HG03565 (cell line): ENCODE measurements at regions not wholly inside any gene's neighbourhood (a gene's known extent, or its start where the extent isn't known, plus 50 kb on each side); places are given as distances from the start of the nearest gene placed in this dataset.
"Not testable (repeated sequence)": the region's sequence is repeated elsewhere in the genome, so short reads cannot be mapped to it uniquely, and the experiment has no call there.

Experiments
- ATAC-seq: cut with Tn5 transposase; IDR thresholded peaks from one replicate; pipeline ENCODE4 v1.9.1; 2021; ENCODE audit warnings: mild to moderate bottlenecking, moderate library complexity; ENCODE audit not compliant: unreplicated experiment

- ATAC-seq: not testable (repeated sequence)
Measured at GRCh38 chr12:43192442-43192841, 359.6 kb downstream of the ADAMTS20 start.

- ATAC-seq: no peak
Measured at GRCh38 chr12:43180242-43180641, 371.8 kb downstream of the ADAMTS20 start.

- no peak for ATAC-seq
Measured at GRCh38 chr12:43179486-43179885, 372.5 kb downstream of the ADAMTS20 start.

- no peak for ATAC-seq
Measured at GRCh38 chr12:43177276-43177675, 374.7 kb downstream of the ADAMTS20 start.

GRCh38 chr12:43169115-43169681 lies 382.8 kb downstream of the ADAMTS20 start:
- no peak for ATAC-seq

- ATAC-seq: no peak
Measured at GRCh38 chr12:43167691-43168090, 384.3 kb downstream of the ADAMTS20 start.

GRCh38 chr12:43165351-43165750 lies 386.7 kb downstream of the ADAMTS20 start:
- ATAC-seq: no peak

GRCh38 chr12:43162138-43162537 lies 389.9 kb downstream of the ADAMTS20 start:
- ATAC-seq: no peak

- no peak for ATAC-seq
Measured at GRCh38 chr12:43159506-43159905, 392.5 kb downstream of the ADAMTS20 start.

GRCh38 chr12:43158126-43158525 lies 393.9 kb downstream of the ADAMTS20 start:
- no peak for ATAC-seq

GRCh38 chr12:43155376-43155775 lies 396.6 kb downstream of the ADAMTS20 start:
- no peak for ATAC-seq

GRCh38 chr12:43154498-43155045 lies 397.4 kb downstream of the ADAMTS20 start:
- ATAC-seq: no peak

GRCh38 chr12:43151441-43151981 lies 400.5 kb downstream of the ADAMTS20 start:
- no peak for ATAC-seq

GRCh38 chr12:43148691-43149090 lies 403.3 kb downstream of the ADAMTS20 start:
- no peak for ATAC-seq

- ATAC-seq: no peak
Measured at GRCh38 chr12:43147878-43148277, 404.1 kb downstream of the ADAMTS20 start.

GRCh38 chr12:43145481-43145880 lies 406.5 kb downstream of the ADAMTS20 start:
- ATAC-seq: no peak

GRCh38 chr12:43143278-43143677 lies 408.7 kb downstream of the ADAMTS20 start:
- ATAC-seq: no peak

- no peak for ATAC-seq
Measured at GRCh38 chr12:43132291-43132690, 419.7 kb downstream of the ADAMTS20 start.

- no peak for ATAC-seq
Measured at GRCh38 chr12:43131301-43131700, 420.7 kb downstream of the ADAMTS20 start.

GRCh38 chr12:43127886-43128549 lies 424.0 kb downstream of the ADAMTS20 start:
- ATAC-seq: no peak

- no peak for ATAC-seq
Measured at GRCh38 chr12:43126652-43127375, 425.2 kb downstream of the ADAMTS20 start.

GRCh38 chr12:43123461-43123860 lies 428.5 kb downstream of the ADAMTS20 start:
- ATAC-seq: no peak
